ENCODE measurements at regions not wholly inside any gene's neighbourhood (a gene's known extent, or its start where the extent isn't known, plus 50 kb on each side); places are given as distances from the start of the nearest gene placed in this dataset.
"Not testable (repeated sequence)": the region's sequence is repeated elsewhere in the genome, so short reads cannot be mapped to it uniquely, and the experiment has no call there.

- ChIA-PET CTCF (no interaction called here), POLR2A (no interaction called here)
Measured at GRCh38 chr2:52064234-52064633, 1032.3 kb upstream of the NRXN1 start.

GRCh38 chr2:52054824-52055223, 1022.9 kb upstream of the NRXN1 start:
- ChIA-PET CTCF (no interaction called here), POLR2A (no interaction called here)

GRCh38 chr2:52036853-52037252, 1004.9 kb upstream of the NRXN1 start:
- POLR2A ChIA-PET = no interaction called here
- CTCF ChIA-PET = no interaction called here

GRCh38 chr2:52036024-52036423, 1004.1 kb upstream of the NRXN1 start:
- POLR2A ChIA-PET = no interaction called here
- CTCF ChIA-PET = no interaction called here

- ChIA-PET POLR2A (no interaction called here), CTCF (no interaction called here)
Measured at GRCh38 chr2:52035391-52035790, 1003.5 kb upstream of the NRXN1 start.

GRCh38 chr2:52034706-52035105, 1002.8 kb upstream of the NRXN1 start:
- ChIA-PET POLR2A (no interaction called here), CTCF (no interaction called here)

GRCh38 chr2:52022006-52022405, 990.1 kb upstream of the NRXN1 start:
- POLR2A ChIA-PET = no interaction called here
- CTCF ChIA-PET = no interaction called here

GRCh38 chr2:52017646-52018235, 985.8 kb upstream of the NRXN1 start:
- ChIA-PET CTCF (no interaction called here), POLR2A (no interaction called here)

- POLR2A ChIA-PET, CTCF ChIA-PET: not testable (repeated sequence)
Measured at GRCh38 chr2:52006821-52007366, 975.0 kb upstream of the NRXN1 start.

GRCh38 chr2:52000151-52000855, 968.4 kb upstream of the NRXN1 start:
- POLR2A ChIA-PET = no interaction called here
- CTCF ChIA-PET = no interaction called here

- CTCF ChIA-PET = no interaction called here
- POLR2A ChIA-PET = no interaction called here
Measured at GRCh38 chr2:51998890-51999289, 967.0 kb upstream of the NRXN1 start.

- ChIA-PET CTCF (no interaction called here), POLR2A (no interaction called here)
Measured at GRCh38 chr2:51997571-51997970, 965.6 kb upstream of the NRXN1 start.

GRCh38 chr2:51995293-51995692, 963.4 kb upstream of the NRXN1 start:
- ChIA-PET CTCF (no interaction called here), POLR2A (no interaction called here)

GRCh38 chr2:51994123-51994763, 962.3 kb upstream of the NRXN1 start:
- POLR2A ChIA-PET = no interaction called here
- CTCF ChIA-PET = no interaction called here

- ChIA-PET POLR2A (no interaction called here), CTCF (no interaction called here)
Measured at GRCh38 chr2:51990684-51991083, 958.8 kb upstream of the NRXN1 start.

- CTCF ChIA-PET = no interaction called here
- POLR2A ChIA-PET = no interaction called here
Measured at GRCh38 chr2:51986101-51986500, 954.2 kb upstream of the NRXN1 start.

GRCh38 chr2:51981783-51982182, 949.9 kb upstream of the NRXN1 start:
- POLR2A ChIA-PET = no interaction called here
- CTCF ChIA-PET = no interaction called here

- CTCF ChIA-PET = no interaction called here
Measured at GRCh38 chr2:51976623-51977022, 944.7 kb upstream of the NRXN1 start.

GRCh38 chr2:51971136-51971535, 939.2 kb upstream of the NRXN1 start:
- POLR2A ChIA-PET = no interaction called here
- CTCF ChIA-PET = no interaction called here

More at GRCh38 chr2:51976623-51977022, 944.7 kb upstream of the NRXN1 start:
- POLR2A ChIA-PET = no interaction called here

GRCh38 chr2:51969347-51969746, 937.4 kb upstream of the NRXN1 start:
- POLR2A ChIA-PET = no interaction called here
- CTCF ChIA-PET = no interaction called here

- ChIA-PET CTCF (no interaction called here), POLR2A (no interaction called here)
Measured at GRCh38 chr2:51960841-51961335, 929.0 kb upstream of the NRXN1 start.

GRCh38 chr2:51960281-51960680, 928.3 kb upstream of the NRXN1 start:
- CTCF ChIA-PET = no interaction called here
- POLR2A ChIA-PET = no interaction called here

Data from activated CD8-positive, alpha-beta memory T cell treated with anti-CD3 and anti-CD28 coated beads for 36 hours (primary cell).